HL-60 (cell line): ENCODE measurements at regions not wholly inside any gene's neighbourhood (a gene's known extent, or its start where the extent isn't known, plus 50 kb on each side); places are given as distances from the start of the nearest gene placed in this dataset.

Experiments
- DNase-seq, 2 experiments: peaks; one replicate each; pipeline ENCODE4 v3.0.0-alpha.2; 2010 to 2020; ENCODE audit warnings: low read depth in 1 of 2, low spot score in 1 of 2
- H3K27ac ChIP-seq: fragments of 250-450 bp; sonication (Bioruptor Pico); replicated peaks from 2 replicates; pipeline ENCODE4 v1.5.1; 2020; ENCODE audit warnings: mild to moderate bottlenecking, moderate library complexity
- H3K27me3 ChIP-seq: fragments of 250-450 bp; sonication (Bioruptor Pico); 2 replicates; pipeline ENCODE4 v1.5.1; 2021; ENCODE audit warnings: mild to moderate bottlenecking, moderate library complexity; ENCODE audit not compliant: insufficient read depth, poor library complexity, severe bottlenecking
- H3K4me3 ChIP-seq: replicated peaks from 2 replicates; pipeline ENCODE4 v1.5.1; 2011; ENCODE audit warnings: mild to moderate bottlenecking, control low read depth, low read length; ENCODE audit not compliant: insufficient read depth
- GABPA ChIP-seq: IDR thresholded peaks from 2 replicates; pipeline ENCODE4 v1.6.1; 2012; ENCODE audit warnings: low read depth
- POLR2AphosphoS5 ChIP-seq: IDR thresholded peaks from 2 replicates; pipeline ENCODE4 v1.6.1; 2012; ENCODE audit warnings: low read depth
- SPI1 ChIP-seq: IDR thresholded peaks from 2 replicates; pipeline ENCODE4 v1.6.1; 2012; ENCODE audit warnings: low read depth, mild to moderate bottlenecking, borderline replicate concordance
- TF ChIP-seq, protein P1 (sequence below): IDR thresholded peaks from 2 replicates; pipeline ENCODE4 v1.6.1; 2012; ENCODE audit warnings: low read depth; ENCODE audit not compliant: insufficient replicate concordance
- TF ChIP-seq, protein P2 (sequence below): IDR thresholded peaks from one replicate; pipeline ENCODE4 v1.5.1; 2011; ENCODE audit warnings: low read length, control low read depth, inconsistent platforms; ENCODE audit not compliant: insufficient read depth

GRCh38 chr1:204775546-204775945 is 90.0 kb upstream of the LRRN2 start:
- no peaks in the 10 kb centered on the region for H3K27me3 ChIP-seq
- no peak overlapping the region for H3K27ac ChIP-seq
- H3K4me3 ChIP-seq: no peak overlapping the region
- no peak for TF ChIP-seq POLR2AphosphoS5
- no peak for TF ChIP-seq GABPA
- TF ChIP-seq, protein P1, sequence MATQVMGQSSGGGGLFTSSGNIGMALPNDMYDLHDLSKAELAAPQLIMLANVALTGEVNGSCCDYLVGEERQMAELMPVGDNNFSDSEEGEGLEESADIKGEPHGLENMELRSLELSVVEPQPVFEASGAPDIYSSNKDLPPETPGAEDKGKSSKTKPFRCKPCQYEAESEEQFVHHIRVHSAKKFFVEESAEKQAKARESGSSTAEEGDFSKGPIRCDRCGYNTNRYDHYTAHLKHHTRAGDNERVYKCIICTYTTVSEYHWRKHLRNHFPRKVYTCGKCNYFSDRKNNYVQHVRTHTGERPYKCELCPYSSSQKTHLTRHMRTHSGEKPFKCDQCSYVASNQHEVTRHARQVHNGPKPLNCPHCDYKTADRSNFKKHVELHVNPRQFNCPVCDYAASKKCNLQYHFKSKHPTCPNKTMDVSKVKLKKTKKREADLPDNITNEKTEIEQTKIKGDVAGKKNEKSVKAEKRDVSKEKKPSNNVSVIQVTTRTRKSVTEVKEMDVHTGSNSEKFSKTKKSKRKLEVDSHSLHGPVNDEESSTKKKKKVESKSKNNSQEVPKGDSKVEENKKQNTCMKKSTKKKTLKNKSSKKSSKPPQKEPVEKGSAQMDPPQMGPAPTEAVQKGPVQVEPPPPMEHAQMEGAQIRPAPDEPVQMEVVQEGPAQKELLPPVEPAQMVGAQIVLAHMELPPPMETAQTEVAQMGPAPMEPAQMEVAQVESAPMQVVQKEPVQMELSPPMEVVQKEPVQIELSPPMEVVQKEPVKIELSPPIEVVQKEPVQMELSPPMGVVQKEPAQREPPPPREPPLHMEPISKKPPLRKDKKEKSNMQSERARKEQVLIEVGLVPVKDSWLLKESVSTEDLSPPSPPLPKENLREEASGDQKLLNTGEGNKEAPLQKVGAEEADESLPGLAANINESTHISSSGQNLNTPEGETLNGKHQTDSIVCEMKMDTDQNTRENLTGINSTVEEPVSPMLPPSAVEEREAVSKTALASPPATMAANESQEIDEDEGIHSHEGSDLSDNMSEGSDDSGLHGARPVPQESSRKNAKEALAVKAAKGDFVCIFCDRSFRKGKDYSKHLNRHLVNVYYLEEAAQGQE: no peak
- TF ChIP-seq, protein P2, sequence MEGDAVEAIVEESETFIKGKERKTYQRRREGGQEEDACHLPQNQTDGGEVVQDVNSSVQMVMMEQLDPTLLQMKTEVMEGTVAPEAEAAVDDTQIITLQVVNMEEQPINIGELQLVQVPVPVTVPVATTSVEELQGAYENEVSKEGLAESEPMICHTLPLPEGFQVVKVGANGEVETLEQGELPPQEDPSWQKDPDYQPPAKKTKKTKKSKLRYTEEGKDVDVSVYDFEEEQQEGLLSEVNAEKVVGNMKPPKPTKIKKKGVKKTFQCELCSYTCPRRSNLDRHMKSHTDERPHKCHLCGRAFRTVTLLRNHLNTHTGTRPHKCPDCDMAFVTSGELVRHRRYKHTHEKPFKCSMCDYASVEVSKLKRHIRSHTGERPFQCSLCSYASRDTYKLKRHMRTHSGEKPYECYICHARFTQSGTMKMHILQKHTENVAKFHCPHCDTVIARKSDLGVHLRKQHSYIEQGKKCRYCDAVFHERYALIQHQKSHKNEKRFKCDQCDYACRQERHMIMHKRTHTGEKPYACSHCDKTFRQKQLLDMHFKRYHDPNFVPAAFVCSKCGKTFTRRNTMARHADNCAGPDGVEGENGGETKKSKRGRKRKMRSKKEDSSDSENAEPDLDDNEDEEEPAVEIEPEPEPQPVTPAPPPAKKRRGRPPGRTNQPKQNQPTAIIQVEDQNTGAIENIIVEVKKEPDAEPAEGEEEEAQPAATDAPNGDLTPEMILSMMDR: no peak
- TF ChIP-seq SPI1: no peak
- no peak for DNase-seq

DNA sequence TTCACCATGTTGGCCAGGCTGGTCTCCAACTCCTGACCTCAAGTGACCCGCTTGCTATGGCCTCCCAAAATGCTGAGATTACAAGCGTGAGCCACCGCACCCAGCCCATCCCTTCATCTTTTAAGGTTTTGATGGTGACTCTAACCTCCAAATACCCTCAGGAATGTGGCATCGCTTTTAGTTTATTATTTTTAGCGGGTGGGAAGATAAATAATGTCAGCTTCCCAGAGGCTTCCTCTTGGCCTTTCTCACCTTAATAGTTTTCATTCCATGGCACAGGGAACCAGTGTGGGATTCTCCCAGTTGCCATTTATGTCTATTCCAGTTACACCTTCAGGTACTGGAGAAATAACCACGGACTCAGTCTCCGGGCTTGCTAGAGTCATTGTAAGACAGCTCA is 92.1 kb upstream of the LRRN2 start:
- no peak overlapping the region for H3K27ac ChIP-seq
- H3K27me3 ChIP-seq: no peaks in the 10 kb centered on the region
- H3K4me3 ChIP-seq: no peak overlapping the region
- TF ChIP-seq GABPA (no peak), SPI1 (no peak), POLR2AphosphoS5 (no peak)
- TF ChIP-seq, protein P1: no peak
- TF ChIP-seq, protein P2: no peak
- DNase-seq: no peak

DNA sequence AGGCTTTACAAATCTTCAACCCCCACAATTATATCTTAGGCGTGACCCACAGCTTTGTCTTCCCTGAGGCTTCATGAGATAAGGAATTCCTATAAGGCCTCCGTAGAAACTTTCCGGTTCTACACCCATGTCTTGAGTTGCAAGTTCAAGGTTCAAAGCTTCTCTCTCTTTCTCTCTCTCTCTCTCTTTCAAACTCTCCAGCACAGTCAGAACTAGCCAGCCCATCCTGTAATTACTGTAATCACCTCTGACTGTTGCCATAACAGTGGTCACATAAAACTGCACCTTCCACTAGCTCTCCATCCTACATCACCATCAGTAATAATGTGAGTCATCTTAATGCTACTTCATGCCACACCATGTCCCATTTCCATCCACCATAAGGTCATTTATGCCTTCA is 90.0 kb upstream of the NFASC start:
- Histone ChIP-seq H3K27me3 (peaks cover 3% of the 10 kb centered on the region), H3K27ac (no peak overlapping the region), H3K4me3 (no peak overlapping the region)
- no peak for DNase-seq
- no peak for TF ChIP-seq POLR2AphosphoS5
- TF ChIP-seq, protein P1: no peak
- no peak for TF ChIP-seq SPI1
- TF ChIP-seq, protein P2: no peak
- no peak for TF ChIP-seq GABPA
